Endothelial cell of umbilical vein (primary cell): ENCODE measurements at regions not wholly inside any gene's neighbourhood (a gene's known extent, or its start where the extent isn't known, plus 50 kb on each side); places are given as distances from the start of the nearest gene placed in this dataset.
"Not testable (repeated sequence)": the region's sequence is repeated elsewhere in the genome, so short reads cannot be mapped to it uniquely, and the experiment has no call there.

Experiments
- BruUV-seq: library from RNA; stranded (reverse); fragments of 400-500 nt; replicated peaks from 2 replicates; lab custom pipeline; 2021; lab: Mats Ljungman, UMichigan
- CTCF ChIA-PET: fragments of 300-600, 350-600 bp; sonication (Branson Sonifier 250); formaldehyde crosslinking; loops from one replicate; lab custom pipeline; 2021; ENCODE audit warnings: antibody characterized with exemption, inconsistent platforms; lab: Charles Lee
- POLR2A ChIA-PET: fragments of 300-600, 350-600 bp; sonication (Branson Sonifier 250); formaldehyde crosslinking; loops from one replicate; lab custom pipeline; 2021; ENCODE audit warnings: antibody characterized with exemption, inconsistent platforms; lab: Charles Lee
- DNase-seq: peaks from one replicate; pipeline ENCODE4 v3.0.0-alpha.2; 2011; ENCODE audit warnings: low read depth, low spot score
- FAIRE-seq: peaks from 2 replicates; lab custom pipeline; 2011; peaks lifted over from hg19 to GRCh38; lab: Jason Lieb, UNC
- H2AFZ ChIP-seq: 2 replicates; pipeline ENCODE4 v1.6.0; 2012; ENCODE audit warnings: low read depth, low read length, control low read depth, inconsistent platforms
- H3K27ac ChIP-seq: 2 replicates; pipeline ENCODE4 v1.5.1; 2011; ENCODE audit warnings: low read depth, mild to moderate bottlenecking, control low read depth, low read length, moderate library complexity; ENCODE audit not compliant: insufficient read depth
- H3K27me3 ChIP-seq, 2 experiments: 2 replicates each; pipeline versions ENCODE4 v1.6.0 to v1.6.1; 2011; ENCODE audit warnings: low read length in 2 of 2, mixed read lengths in 1 of 2; ENCODE audit not compliant: control insufficient read depth in 2 of 2, insufficient read depth in 2 of 2
- H3K36me3 ChIP-seq, 2 experiments: 2 replicates in 1 of 2; 3 replicates in 1 of 2; pipeline ENCODE4 v1.5.1; 2011; ENCODE audit warnings: low read length in 2 of 2, mild to moderate bottlenecking in 1 of 2, moderate library complexity in 1 of 2; ENCODE audit not compliant: control insufficient read depth in 2 of 2, insufficient read depth in 2 of 2; ENCODE audit errors: extremely low read depth in 1 of 2
- H3K4me1 ChIP-seq: 3 replicates; pipeline ENCODE4 v1.5.1; 2011; ENCODE audit warnings: mild to moderate bottlenecking, low read length; ENCODE audit not compliant: control insufficient read depth, insufficient read depth; ENCODE audit errors: extremely low read depth
- H3K4me2 ChIP-seq: 2 replicates; pipeline ENCODE4 v1.6.1; 2011; ENCODE audit warnings: low read length, control low read depth, mixed read lengths; ENCODE audit not compliant: insufficient read depth
- H3K4me3 ChIP-seq, 3 experiments: fragments of 200-600 bp in 1 of 3; sonication (generic), shearing (Covaris generic) in 1 of 3; replicated peaks in 1 of 3; 2 replicates each; pipeline ENCODE4 v1.5.1; 2011 to 2016; ENCODE audit warnings: control low read depth in 3 of 3, low read length in 3 of 3, mild to moderate bottlenecking in 2 of 3, inconsistent platforms in 1 of 3, low read depth in 1 of 3, moderate library complexity in 1 of 3; ENCODE audit not compliant: insufficient read depth in 1 of 3
- H3K79me2 ChIP-seq: 2 replicates; pipeline ENCODE4 v1.6.0; 2012; ENCODE audit warnings: low read length, inconsistent platforms; ENCODE audit not compliant: control insufficient read depth, insufficient read depth
- H3K9ac ChIP-seq: replicated peaks from 2 replicates; pipeline ENCODE3; 2011; ENCODE audit warnings: low read length, control low read depth; ENCODE audit not compliant: insufficient read depth; ENCODE audit errors: extremely low read depth
- H3K9me1 ChIP-seq: replicated peaks from 3 replicates; pipeline ENCODE4 v1.6.0; 2011; ENCODE audit warnings: mild to moderate bottlenecking, low read length; ENCODE audit not compliant: control insufficient read depth, insufficient read depth; ENCODE audit errors: extremely low read depth
- H3K9me3 ChIP-seq: replicated peaks from 2 replicates; pipeline ENCODE4 v1.5.1; 2012; ENCODE audit warnings: low read length, inconsistent platforms; ENCODE audit not compliant: control insufficient read depth, insufficient read depth
- H4K20me1 ChIP-seq: replicated peaks from 2 replicates; pipeline ENCODE3; 2011; ENCODE audit warnings: mild to moderate bottlenecking, low read length; ENCODE audit not compliant: control insufficient read depth, insufficient read depth; ENCODE audit errors: extremely low read depth
- CTCF ChIP-seq, 2 donors: IDR thresholded peaks; 1 replicate in 1 of 2; 2 replicates in 1 of 2; pipeline ENCODE4 v1.5.1; 2011; ENCODE audit warnings: low read length in 2 of 2, mild to moderate bottlenecking in 2 of 2, moderate library complexity in 2 of 2, control low read depth in 1 of 2, inconsistent platforms in 1 of 2, low read depth in 1 of 2; ENCODE audit not compliant: insufficient read depth in 1 of 2; ENCODE audit errors: extremely low read depth in 1 of 2
- EZH2 ChIP-seq: IDR thresholded peaks from 2 replicates; pipeline ENCODE4 v1.6.1; 2012; ENCODE audit warnings: borderline replicate concordance, low read depth, mild to moderate bottlenecking, moderate library complexity, low read length, inconsistent platforms; ENCODE audit not compliant: severe bottlenecking
- GATA2 ChIP-seq: IDR thresholded peaks from 2 replicates; pipeline ENCODE4 v1.7.0; 2011; ENCODE audit warnings: low read depth, mild to moderate bottlenecking, moderate library complexity, mixed read lengths, low read length; ENCODE audit not compliant: insufficient read length, insufficient read depth
- JUN ChIP-seq: IDR thresholded peaks from 2 replicates; pipeline ENCODE4 v1.6.1; 2011; ENCODE audit warnings: borderline replicate concordance, low read depth; ENCODE audit not compliant: insufficient read length, insufficient read depth
- MYC ChIP-seq: IDR thresholded peaks from one replicate; pipeline ENCODE4 v1.6.1; 2011; ENCODE audit warnings: mild to moderate bottlenecking, low read depth, low read length
- POLR2AphosphoS5 ChIP-seq: IDR thresholded peaks from 2 replicates; pipeline ENCODE4 v1.6.1; 2012; ENCODE audit warnings: low read depth, mild to moderate bottlenecking, control low read depth, low read length, moderate library complexity; ENCODE audit not compliant: insufficient read depth
- dilution Hi-C: fragments of 300-500 bp; cut with MboI; formaldehyde crosslinking; loops from one replicate; pipeline ENCODE4 v1.15.0; 2019; ENCODE audit warnings: low sequenced_read_pairs; ENCODE audit not compliant: extremely low pct_ligation_motif_present
- intact Hi-C: fragments of 100-400 bp; cut with micrococcal nuclease; formaldehyde crosslinking; loops from one replicate; pipeline ENCODE4 v1.10.0; 2022
- TF ChIP-seq, protein P1 (sequence below): IDR thresholded peaks from 2 replicates; pipeline ENCODE4 v1.6.1; 2011; ENCODE audit not compliant: insufficient read depth, insufficient read length

DNA sequence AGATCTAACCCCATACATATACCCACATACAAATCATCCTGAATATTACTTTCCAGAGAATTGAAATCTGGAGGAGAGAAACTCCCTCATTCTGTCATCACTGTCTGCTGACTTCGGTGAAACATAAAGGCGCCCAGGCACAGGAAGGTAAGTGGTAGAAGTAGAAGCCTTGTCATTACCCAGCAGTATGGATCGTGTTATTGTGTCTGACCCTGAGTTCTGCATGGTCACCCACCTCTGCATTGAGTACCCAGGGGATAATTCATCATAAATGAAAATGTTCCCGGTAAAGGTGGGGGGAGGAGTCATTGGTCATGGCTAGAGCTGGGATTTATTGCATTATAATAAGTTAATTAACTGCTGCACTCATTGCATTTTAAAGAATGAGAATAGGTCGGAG, 342.6 kb upstream of the PKN2 start:
- no peaks in the 10 kb centered on the region for H3K9me1 ChIP-seq
- no peaks in the 10 kb centered on the region for H3K4me1 ChIP-seq
- H3K4me2 ChIP-seq, result no peak overlapping the region
- no peaks in the 10 kb centered on the region for H3K27me3 ChIP-seq
- no peaks in the 10 kb centered on the region for H3K9me3 ChIP-seq
- no peak overlapping the region for H3K4me3 ChIP-seq
- no peak for TF ChIP-seq POLR2AphosphoS5
- TF ChIP-seq GATA2, result no peak
- no peak for TF ChIP-seq JUN
- TF ChIP-seq CTCF (IDR thresholded peaks at IDR 0.05; ENCODE audit: extremely low read depth in 1 of 2, insufficient read depth in 1 of 2, low read depth in 1 of 2, low read length in 2 of 2), result no peak
- no peak for TF ChIP-seq EZH2
- TF ChIP-seq MYC, result no peak
- TF ChIP-seq, protein P1, sequence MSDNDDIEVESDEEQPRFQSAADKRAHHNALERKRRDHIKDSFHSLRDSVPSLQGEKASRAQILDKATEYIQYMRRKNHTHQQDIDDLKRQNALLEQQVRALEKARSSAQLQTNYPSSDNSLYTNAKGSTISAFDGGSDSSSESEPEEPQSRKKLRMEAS, result no peak
- dilution Hi-C loops, result no loop called here
- H3K9ac ChIP-seq, result no peak overlapping the region
- CTCF ChIA-PET, result no interaction called here
- intact Hi-C loops, result no loop called here
- DNase-seq, result no peak
- BruUV-seq, result no TSS peak
- no peak overlapping the region for H3K27ac ChIP-seq
- no peaks in the 10 kb centered on the region for H4K20me1 ChIP-seq
- no peak overlapping the region for H2AFZ ChIP-seq
- no peaks in the 10 kb centered on the region for H3K36me3 ChIP-seq
- no peak for FAIRE-seq
- H3K79me2 ChIP-seq, result no peaks in the 10 kb centered on the region
- POLR2A ChIA-PET, result no interaction called here

GRCh38 chr1:88342081-88342480, 342.0 kb upstream of the PKN2 start:
- H3K4me1 ChIP-seq, H2AFZ ChIP-seq, CTCF ChIA-PET, H3K4me3 ChIP-seq, POLR2A ChIA-PET, BruUV-seq, H3K9me3 ChIP-seq, intact Hi-C loops, FAIRE-seq, H3K79me2 ChIP-seq, dilution Hi-C loops, H3K27me3 ChIP-seq, H4K20me1 ChIP-seq, H3K36me3 ChIP-seq, DNase-seq, H3K4me2 ChIP-seq, H3K9ac ChIP-seq, H3K27ac ChIP-seq, H3K9me1 ChIP-seq: not testable (repeated sequence)
